Heart left ventricle (tissue), 13 donors: ENCODE measurements at regions not wholly inside any gene's neighbourhood (a gene's known extent, or its start where the extent isn't known, plus 50 kb on each side); places are given as distances from the start of the nearest gene placed in this dataset.

Experiments
- CTCF ChIP-seq, 12 donors: fragments of 200-600 bp; sonication (generic) in 4 of 12; IDR thresholded peaks; one replicate each; pipeline versions ENCODE4 v1.5.0 to v1.8.0; 2018 to 2022; ENCODE audit warnings: antibody characterized with exemption in 12 of 12, mild to moderate bottlenecking in 5 of 12
- POLR2A ChIP-seq, 2 donors: fragments of 450-650 bp; IDR thresholded peaks; one replicate each; pipeline ENCODE4 v1.6.1; 2017; ENCODE audit warnings: antibody characterized with exemption in 2 of 2, mild to moderate bottlenecking in 2 of 2, moderate library complexity in 2 of 2
- donor health status: ischemic (EF 13 %, LVEDD 7.1; RV severe dilation, severe dysfunction).
- donor health status: DM: no; HTN: yes; CAD: no.
- donor health status: DM: no; HTN: no; CAD: no.
- donor health status: ischemic (EF 25% LVEDD 6.9; RV normal size, moderate dysfunction).
- donor health status: ischemic (EF 25% LVEDD 5.7; RV mildly dilated, moderate dysfunction).
- donor health status: ischemic (EF 35%, LVEDD 5.7; RV mildly dilated, moderate dysfunction).
- donor health status: nonischemic (EF 11% LVEDD 7.7; RV severe dilation, severe dysfunction).
- donor health status: DM: yes; HTN: yes; CAD: no.
- donor health status: PGD.
- donor health status: ischemic (EF 29% LVEDD 5.4; RV normal size, mild dysfunction).
- donor health status: nonischemic (EF 23%, LVEDD 6.1; RV moderate dilation, normal function).

- no peak for TF ChIP-seq POLR2A (IDR thresholded peaks at IDR 0.05)
- no peak for TF ChIP-seq CTCF (IDR thresholded peaks at IDR 0.05)
These were observed 2357.8 kb downstream of the MAT2B start for GRCh38 chr5:165863239-165863638.
